ENCODE measurements at regions not wholly inside any gene's neighbourhood (a gene's known extent, or its start where the extent isn't known, plus 50 kb on each side); places are given as distances from the start of the nearest gene placed in this dataset.
"Not testable (repeated sequence)": the region's sequence is repeated elsewhere in the genome, so short reads cannot be mapped to it uniquely, and the experiment has no call there.

- no peak for DNase-seq
Observed at GRCh38 chr6:95867205-95867604, 148.6 kb upstream of the FUT9 start.

GRCh38 chr6:95877480-95877879 lies 138.3 kb upstream of the FUT9 start:
- no peak for DNase-seq

GRCh38 chr6:95879856-95880255 lies 135.9 kb upstream of the FUT9 start:
- DNase-seq: no peak

- no peak for DNase-seq
Observed at GRCh38 chr6:95882371-95882770, 133.4 kb upstream of the FUT9 start.

GRCh38 chr6:95888711-95889110 lies 127.1 kb upstream of the FUT9 start:
- not testable (repeated sequence) for DNase-seq

- DNase-seq: no peak
Observed at GRCh38 chr6:95905132-95905531, 110.6 kb upstream of the FUT9 start.

- no peak for DNase-seq
Observed at GRCh38 chr6:95917034-95917433, 98.7 kb upstream of the FUT9 start.

GRCh38 chr6:95923518-95923917 lies 92.3 kb upstream of the FUT9 start:
- no peak for DNase-seq

GRCh38 chr6:95935736-95936135 lies 80.0 kb upstream of the FUT9 start:
- no peak for DNase-seq

GRCh38 chr6:95946906-95947305 lies 68.9 kb upstream of the FUT9 start:
- DNase-seq: no peak

- DNase-seq: no peak
Observed at GRCh38 chr6:95948324-95948723, 67.5 kb upstream of the FUT9 start.

GRCh38 chr6:95949985-95950384 lies 65.8 kb upstream of the FUT9 start:
- no peak for DNase-seq

GRCh38 chr6:95958686-95959085 lies 57.1 kb upstream of the FUT9 start:
- DNase-seq: no peak

- DNase-seq: no peak
Observed at GRCh38 chr6:95959261-95959660, 56.5 kb upstream of the FUT9 start.
